ENCODE measurements at regions not wholly inside any gene's neighbourhood (a gene's known extent, or its start where the extent isn't known, plus 50 kb on each side); places are given as distances from the start of the nearest gene placed in this dataset.

DNA sequence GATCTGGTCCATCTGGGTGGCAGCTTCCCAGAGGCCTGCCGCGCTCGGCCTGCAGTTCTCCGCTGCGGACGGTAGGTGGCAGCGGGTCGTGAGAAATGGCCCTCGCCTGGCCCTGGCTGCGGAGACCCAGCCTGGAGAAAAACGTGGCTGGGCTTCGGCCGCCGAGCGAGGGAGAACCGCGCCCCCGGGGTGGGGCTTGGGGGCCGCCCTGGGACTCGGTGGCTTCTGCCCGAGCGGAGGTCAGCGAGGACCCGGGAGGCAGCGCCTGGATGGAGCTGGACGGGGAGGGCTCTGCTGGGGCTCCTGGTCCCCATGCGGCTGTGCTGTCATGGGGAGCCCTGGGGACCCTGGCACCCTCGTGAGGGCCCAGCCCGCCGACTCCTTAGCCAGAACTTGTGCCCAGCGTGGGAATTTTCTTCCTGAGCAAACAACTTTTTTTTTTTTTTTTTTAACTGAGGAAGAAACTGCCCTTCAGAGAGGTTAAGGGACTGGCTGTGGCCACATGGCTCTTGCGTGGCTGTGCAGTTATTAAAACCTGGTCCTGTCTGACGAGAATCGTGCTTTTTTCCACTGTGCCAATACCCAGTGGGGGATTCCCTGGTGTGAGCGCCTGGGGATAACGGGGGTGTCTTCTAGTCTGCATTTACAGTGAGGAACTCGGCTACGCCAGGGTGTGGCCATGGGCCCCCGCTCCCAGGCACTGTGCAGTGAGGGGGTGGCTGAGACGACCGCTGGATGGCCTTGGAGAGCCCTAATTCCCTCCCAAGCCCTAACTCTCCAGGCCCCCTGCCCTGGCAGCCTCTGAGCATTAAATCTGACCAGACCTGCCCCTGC, 535.6 kb downstream of the INSC start:
- intact Hi-C loops (cut with DNase I): no loop called here
- peak overlapping the region; percentile 73 for H3K27ac ChIP-seq
- H3K4me1 ChIP-seq: peaks cover 16% of the 10 kb centered on the region
- DNase-seq (peak; percentile 94), ATAC-seq (peak; percentile 99)
- no peaks in the 10 kb centered on the region for H3K36me3 ChIP-seq
- peak overlapping the region; percentile 56 for H3K4me3 ChIP-seq
- no peaks in the 10 kb centered on the region for H3K9me3 ChIP-seq
- TF ChIP-seq, protein P1, sequence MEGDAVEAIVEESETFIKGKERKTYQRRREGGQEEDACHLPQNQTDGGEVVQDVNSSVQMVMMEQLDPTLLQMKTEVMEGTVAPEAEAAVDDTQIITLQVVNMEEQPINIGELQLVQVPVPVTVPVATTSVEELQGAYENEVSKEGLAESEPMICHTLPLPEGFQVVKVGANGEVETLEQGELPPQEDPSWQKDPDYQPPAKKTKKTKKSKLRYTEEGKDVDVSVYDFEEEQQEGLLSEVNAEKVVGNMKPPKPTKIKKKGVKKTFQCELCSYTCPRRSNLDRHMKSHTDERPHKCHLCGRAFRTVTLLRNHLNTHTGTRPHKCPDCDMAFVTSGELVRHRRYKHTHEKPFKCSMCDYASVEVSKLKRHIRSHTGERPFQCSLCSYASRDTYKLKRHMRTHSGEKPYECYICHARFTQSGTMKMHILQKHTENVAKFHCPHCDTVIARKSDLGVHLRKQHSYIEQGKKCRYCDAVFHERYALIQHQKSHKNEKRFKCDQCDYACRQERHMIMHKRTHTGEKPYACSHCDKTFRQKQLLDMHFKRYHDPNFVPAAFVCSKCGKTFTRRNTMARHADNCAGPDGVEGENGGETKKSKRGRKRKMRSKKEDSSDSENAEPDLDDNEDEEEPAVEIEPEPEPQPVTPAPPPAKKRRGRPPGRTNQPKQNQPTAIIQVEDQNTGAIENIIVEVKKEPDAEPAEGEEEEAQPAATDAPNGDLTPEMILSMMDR (IDR thresholded peaks at IDR 0.05): peak; percentile 100
- H3K27me3 ChIP-seq (ENCODE audit: low read depth): peaks cover 4% of the 10 kb centered on the region

DNA sequence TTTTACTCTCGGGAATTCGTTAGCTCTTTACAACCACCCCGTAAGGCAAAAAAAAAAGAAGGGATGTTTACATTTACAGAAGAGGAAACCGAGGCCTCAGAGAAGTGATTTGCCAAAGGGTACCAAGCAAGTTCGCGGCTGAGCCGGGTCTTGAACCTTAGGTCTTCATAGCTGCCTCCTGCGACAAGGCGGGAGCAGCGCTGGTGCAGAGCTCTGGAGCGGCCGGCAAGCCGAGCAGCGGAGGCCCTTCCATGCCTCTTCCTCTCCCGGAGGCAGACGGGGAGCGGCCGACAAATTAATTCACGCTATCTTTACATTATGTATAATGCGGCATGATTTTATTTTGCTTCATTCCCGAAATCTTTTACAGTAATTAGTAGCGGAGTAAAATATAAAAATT, 536.3 kb downstream of the INSC start:
- H3K27me3 ChIP-seq (ENCODE audit: low read depth): peaks cover 4% of the 10 kb centered on the region
- H3K9me3 ChIP-seq: no peaks in the 10 kb centered on the region
- peak overlapping the region; percentile 73 for H3K27ac ChIP-seq
- intact Hi-C loops (cut with DNase I): no loop called here
- ATAC-seq: no peak
- no peaks in the 10 kb centered on the region for H3K36me3 ChIP-seq
- no peak for DNase-seq
- TF ChIP-seq, protein P1 (IDR thresholded peaks at IDR 0.05): no peak
- peaks cover 16% of the 10 kb centered on the region for H3K4me1 ChIP-seq
- H3K4me3 ChIP-seq: no peak overlapping the region

DNA sequence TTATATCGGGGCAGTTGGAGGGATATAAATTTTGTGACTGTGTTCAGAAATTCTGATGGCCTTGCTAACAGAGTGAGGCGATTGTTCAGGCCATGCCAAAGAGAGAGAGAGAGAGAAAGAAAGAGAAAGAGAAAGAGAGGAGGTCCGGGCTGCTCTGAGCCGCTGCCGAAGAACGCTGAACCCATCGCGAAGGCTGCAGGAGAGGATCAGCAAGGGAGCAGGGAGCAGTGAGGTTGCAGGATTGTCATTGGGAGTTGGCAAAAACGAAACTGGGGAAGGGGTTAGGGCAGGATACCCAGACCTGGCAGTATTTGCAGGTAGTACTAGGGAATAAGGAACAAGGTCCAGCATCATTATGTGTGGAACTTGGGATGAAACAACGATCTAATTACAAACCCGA, 537.1 kb downstream of the INSC start:
- H3K4me3 ChIP-seq: peak overlapping the region; percentile 23
- H3K4me1 ChIP-seq: peaks cover 16% of the 10 kb centered on the region
- H3K36me3 ChIP-seq: no peaks in the 10 kb centered on the region
- TF ChIP-seq, protein P1 (IDR thresholded peaks at IDR 0.05): no peak
- H3K27me3 ChIP-seq (ENCODE audit: low read depth): peaks cover 4% of the 10 kb centered on the region
- H3K27ac ChIP-seq: peak overlapping the region; percentile 24
- intact Hi-C loops (cut with DNase I): no loop called here
- no peak for DNase-seq
- no peak for ATAC-seq
- no peaks in the 10 kb centered on the region for H3K9me3 ChIP-seq

DNA sequence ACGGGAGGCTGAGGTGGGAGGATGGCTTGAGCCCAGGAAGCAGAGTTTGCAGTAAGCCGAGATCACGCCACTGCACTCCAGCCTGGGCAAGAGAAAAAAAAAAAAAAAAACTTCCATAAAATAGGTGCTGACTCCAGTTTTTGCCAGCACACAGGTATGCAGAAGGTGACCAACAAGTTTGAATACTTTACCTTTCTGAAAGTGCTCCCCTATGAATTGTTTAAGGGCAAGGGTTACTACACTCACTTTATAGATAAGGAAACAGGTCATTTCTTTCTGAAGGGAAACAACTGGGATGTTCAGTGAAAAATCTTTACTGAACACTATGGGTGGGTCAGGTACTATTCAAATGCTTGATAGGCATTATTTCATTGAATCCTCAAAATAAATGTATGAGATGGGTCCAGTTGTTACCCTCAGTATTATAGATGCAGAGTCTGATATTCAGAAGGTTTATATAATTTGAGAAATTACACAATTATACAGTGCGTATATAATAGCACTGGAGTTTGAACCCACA, 538.5 kb downstream of the INSC start:
- intact Hi-C loops (cut with DNase I): no loop called here
- Histone ChIP-seq H3K4me3 (no peak overlapping the region), H3K27me3 (ENCODE audit: low read depth) (peaks cover 4% of the 10 kb centered on the region), H3K36me3 (no peaks in the 10 kb centered on the region), H3K27ac (no peak overlapping the region), H3K9me3 (no peaks in the 10 kb centered on the region), H3K4me1 (peaks cover 16% of the 10 kb centered on the region)
- TF ChIP-seq, protein P1 (IDR thresholded peaks at IDR 0.05): no peak
- ATAC-seq (no peak), DNase-seq (no peak)

DNA sequence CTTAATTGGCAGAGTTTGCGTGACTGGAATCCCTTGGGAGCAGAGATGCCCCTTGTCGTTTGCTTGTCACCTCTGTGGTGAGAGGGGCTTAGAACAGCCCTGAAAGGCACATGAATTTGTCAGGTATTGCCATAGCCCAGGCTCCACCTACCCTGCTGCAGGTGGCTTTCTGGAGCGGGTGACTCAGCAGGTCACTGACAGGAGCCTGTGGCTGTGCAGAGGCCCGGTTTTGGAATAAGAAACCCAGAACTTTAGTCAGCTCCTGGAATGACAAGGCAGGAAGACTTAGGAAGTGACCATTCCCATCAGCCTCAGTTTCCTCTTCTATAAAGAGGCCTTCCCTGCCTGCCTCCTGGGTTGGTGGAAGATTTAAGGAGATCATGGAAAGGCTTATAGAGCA, 539.7 kb downstream of the INSC start:
- DNase-seq (no peak), ATAC-seq (no peak)
- peaks cover 4% of the 10 kb centered on the region for H3K27me3 ChIP-seq (ENCODE audit: low read depth)
- no peak overlapping the region for H3K27ac ChIP-seq
- H3K9me3 ChIP-seq: no peaks in the 10 kb centered on the region
- intact Hi-C loops (cut with DNase I): no loop called here
- H3K4me1 ChIP-seq: peaks cover 16% of the 10 kb centered on the region
- no peak overlapping the region for H3K4me3 ChIP-seq
- TF ChIP-seq, protein P1 (IDR thresholded peaks at IDR 0.05): no peak
- no peaks in the 10 kb centered on the region for H3K36me3 ChIP-seq

Data from lower lobe of right lung (tissue), 2 donors.